ENCODE measurements at regions not wholly inside any gene's neighbourhood (a gene's known extent, or its start where the extent isn't known, plus 50 kb on each side); places are given as distances from the start of the nearest gene placed in this dataset.

DNA sequence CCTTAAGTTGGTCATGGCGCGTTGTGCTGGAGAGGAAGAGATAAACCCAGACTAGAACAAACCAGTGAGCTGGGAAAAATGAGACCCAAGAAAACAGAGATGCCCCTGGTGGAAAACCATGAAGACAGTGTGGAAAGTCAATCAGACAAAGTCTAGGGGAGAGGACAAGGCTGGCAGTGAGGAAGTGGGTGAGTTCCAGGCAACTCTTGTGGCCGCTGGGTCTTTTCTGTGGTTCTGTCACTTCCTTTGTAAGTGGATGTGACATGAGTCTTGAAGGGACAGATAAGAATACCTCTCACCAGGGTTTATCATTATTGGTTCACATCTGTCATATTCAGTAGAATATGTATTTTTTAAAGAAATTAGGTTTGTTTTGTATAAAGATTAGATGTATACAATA is 738.4 kb downstream of the DHX35 start:
- DNase-seq (ENCODE audit: low spot score): no peak
- intact Hi-C loops (cut with DNase I): no loop called here

GRCh38 chr20:39699166-39699725 is 737.1 kb downstream of the DHX35 start:
- intact Hi-C loops (cut with DNase I): no loop called here
- DNase-seq (ENCODE audit: low spot score): no peak

DNA sequence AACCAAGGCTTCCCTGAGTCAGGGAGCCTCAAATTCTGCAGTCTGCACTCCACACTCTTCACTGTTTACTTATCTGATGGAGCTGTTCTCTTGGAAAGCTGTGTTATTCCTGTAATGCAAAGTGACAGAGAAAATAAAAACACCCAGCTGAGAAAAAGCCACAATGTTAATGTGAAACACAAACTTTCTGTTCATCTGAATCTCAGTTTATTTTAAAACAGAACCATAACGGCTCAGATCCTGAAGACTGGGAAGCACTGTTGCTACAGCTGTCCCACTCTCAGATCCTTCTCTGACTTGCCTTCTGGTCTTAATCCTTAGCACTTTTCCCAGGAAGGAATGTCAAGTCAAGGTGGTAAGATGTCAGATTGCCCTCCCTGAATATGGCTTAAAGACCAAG is 736.6 kb downstream of the DHX35 start:
- intact Hi-C loops (cut with DNase I): no loop called here

GRCh38 chr20:39691151-39691862 is 729.2 kb downstream of the DHX35 start:
- no peak for DNase-seq (ENCODE audit: low spot score)
- intact Hi-C loops (cut with DNase I): no loop called here

More for the DNA sequence above, 736.6 kb downstream of the DHX35 start:
- DNase-seq (ENCODE audit: low spot score): no peak

- intact Hi-C loops (cut with DNase I): no loop called here
- DNase-seq (ENCODE audit: low spot score): no peak
These were observed 714.8 kb downstream of the DHX35 start for GRCh38 chr20:39676857-39677391.

- no peak for DNase-seq (ENCODE audit: low spot score)
- intact Hi-C loops (cut with DNase I): no loop called here
These were observed 714.1 kb downstream of the DHX35 start for GRCh38 chr20:39676241-39676640.

GRCh38 chr20:39674842-39675241 is 712.7 kb downstream of the DHX35 start:
- intact Hi-C loops (cut with DNase I): no loop called here

DNA sequence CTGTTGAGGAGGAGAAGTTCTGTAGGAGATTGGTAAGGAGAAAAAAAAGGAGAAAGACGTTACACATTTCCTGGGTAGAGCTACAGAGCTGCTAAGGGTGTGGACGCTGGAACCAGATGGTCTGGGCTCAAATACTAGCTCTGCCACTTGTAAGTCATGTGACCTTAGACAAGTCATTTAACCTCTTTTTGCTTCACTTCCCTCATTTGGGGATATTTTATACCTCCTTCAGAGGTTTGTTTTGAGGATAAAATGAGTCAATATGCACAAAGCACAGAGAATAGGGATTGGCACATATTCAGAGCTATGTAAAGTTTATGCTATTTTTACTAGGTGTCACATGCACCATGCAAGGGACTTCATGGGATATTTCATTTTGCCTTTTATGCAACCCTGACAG is 708.8 kb downstream of the DHX35 start:
- intact Hi-C loops (cut with DNase I): no loop called here
- DNase-seq (ENCODE audit: low spot score): no peak

More at GRCh38 chr20:39674842-39675241, 712.7 kb downstream of the DHX35 start:
- no peak for DNase-seq (ENCODE audit: low spot score)

GRCh38 chr20:39669659-39670058 is 707.5 kb downstream of the DHX35 start:
- no peak for DNase-seq (ENCODE audit: low spot score)
- intact Hi-C loops (cut with DNase I): no loop called here

DNA sequence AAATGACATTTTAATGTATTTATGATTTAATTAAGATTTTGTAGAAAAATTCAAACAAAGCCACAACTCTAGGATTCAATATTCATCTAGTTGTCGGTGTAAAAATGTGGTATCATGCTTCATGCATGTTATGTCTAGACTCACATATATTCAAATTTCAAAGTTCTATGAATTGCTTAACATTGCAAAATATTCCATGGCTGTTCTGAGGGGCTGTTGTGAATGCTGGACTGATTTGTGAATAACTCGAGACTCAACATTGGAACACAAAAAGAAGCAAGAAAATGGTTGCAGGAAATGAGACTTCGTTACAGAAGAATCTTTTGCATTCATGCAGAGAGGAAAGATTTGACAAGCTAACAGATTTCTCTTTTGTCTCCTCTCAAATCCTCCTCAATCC is 705.9 kb downstream of the DHX35 start:
- intact Hi-C loops (cut with DNase I): no loop called here
- DNase-seq (ENCODE audit: low spot score): no peak

- DNase-seq (ENCODE audit: low spot score): no peak
- intact Hi-C loops (cut with DNase I): no loop called here
These were observed 699.7 kb downstream of the DHX35 start for GRCh38 chr20:39661833-39662232.

GRCh38 chr20:39660965-39661364 is 698.8 kb downstream of the DHX35 start:
- no peak for DNase-seq (ENCODE audit: low spot score)
- intact Hi-C loops (cut with DNase I): no loop called here

GRCh38 chr20:39660226-39660625 is 698.1 kb downstream of the DHX35 start:
- intact Hi-C loops (cut with DNase I): no loop called here
- no peak for DNase-seq (ENCODE audit: low spot score)

DNA sequence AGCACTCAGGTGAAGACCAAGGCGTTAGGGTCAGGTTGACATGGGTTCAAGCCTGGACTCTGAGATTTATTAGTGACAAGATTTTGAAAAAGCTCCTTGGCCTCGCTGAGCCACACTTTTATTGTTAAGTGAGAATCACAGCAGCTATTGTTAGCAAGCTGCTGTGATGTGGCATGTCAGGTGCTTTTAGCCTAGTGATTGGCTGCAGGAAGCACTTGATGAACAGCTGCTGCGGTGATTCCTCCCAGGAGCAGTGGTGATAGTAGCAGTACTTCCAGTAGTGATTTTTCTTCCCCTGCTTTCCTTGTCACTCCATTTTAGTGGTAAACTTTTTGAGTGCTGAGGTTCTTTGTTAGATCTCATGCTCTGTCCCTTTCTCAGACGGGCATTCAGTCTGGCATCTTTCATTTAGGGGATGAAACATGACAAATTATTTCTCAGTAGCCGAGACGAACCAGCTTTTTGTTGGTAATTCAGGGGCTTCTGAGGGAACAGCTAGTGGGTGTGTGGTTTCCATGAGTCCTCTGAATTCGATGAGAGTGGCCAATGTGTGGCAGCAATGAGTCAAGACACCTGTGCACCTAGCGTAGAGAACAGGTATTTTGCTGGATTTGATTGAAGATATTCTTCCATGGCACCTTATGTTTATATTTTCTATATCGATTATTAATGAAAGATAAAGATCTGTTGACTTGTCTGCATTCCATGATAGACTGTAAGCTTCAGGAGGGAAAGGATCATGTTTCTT is 696.7 kb downstream of the DHX35 start:
- intact Hi-C loops (cut with DNase I): no loop called here
- no peak for DNase-seq (ENCODE audit: low spot score)

DNA sequence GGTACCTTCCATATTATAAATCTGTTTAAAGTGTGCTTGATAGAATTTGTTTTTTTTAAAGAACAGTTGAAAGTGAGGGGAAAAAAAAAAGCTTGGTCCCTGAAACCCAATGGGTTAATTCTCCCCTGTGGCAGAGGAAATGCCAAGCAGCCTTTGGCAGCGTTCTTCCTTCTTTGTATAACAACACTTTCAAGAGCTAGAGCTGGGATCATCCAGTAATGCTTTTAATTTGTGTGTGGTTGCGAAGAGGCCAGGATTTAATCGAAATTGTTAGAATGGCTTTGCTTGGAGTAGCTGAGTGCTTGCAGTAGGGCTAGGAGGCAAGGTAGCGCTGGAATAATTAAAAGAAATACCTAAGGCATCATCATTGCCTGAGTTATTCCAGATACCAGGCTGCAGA is 692.0 kb downstream of the DHX35 start:
- DNase-seq (ENCODE audit: low spot score): no peak

DNA sequence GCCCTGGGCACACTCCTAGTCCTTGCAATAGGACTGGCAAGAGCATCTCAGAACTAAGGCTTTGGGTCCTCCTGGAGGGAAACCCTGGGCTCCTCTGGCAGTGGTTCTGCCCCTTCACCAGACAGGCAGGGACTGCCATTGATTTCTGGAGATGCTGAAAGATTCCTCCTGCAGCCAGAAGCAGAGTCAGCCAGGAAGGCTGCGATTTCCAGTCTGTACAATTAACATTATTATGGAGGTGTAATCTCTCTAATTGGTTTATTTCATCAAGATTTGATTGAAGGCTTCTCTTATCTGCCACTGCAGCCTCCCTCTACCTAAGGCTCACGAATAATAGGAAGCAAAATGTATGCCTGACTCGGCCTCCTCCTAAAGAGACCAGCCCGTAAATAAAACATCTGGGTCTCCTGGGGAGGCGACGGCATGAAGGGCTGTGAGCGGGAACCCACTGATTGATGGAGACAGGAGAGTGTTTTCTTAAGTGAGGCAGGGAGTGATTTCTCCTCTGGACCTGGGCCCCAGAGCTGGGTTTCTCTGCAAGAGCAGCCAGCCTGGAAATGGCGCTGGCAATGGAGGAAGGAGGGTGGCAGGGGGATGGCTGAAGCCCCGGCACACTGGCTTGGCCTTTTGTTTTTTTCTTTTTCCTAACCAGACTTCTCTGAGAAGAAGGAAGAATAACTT is 689.6 kb downstream of the DHX35 start:
- no peak for DNase-seq (ENCODE audit: low spot score)
- intact Hi-C loops (cut with DNase I): no loop called here

More for the DNA sequence above, 692.0 kb downstream of the DHX35 start:
- intact Hi-C loops (cut with DNase I): no loop called here

DNA sequence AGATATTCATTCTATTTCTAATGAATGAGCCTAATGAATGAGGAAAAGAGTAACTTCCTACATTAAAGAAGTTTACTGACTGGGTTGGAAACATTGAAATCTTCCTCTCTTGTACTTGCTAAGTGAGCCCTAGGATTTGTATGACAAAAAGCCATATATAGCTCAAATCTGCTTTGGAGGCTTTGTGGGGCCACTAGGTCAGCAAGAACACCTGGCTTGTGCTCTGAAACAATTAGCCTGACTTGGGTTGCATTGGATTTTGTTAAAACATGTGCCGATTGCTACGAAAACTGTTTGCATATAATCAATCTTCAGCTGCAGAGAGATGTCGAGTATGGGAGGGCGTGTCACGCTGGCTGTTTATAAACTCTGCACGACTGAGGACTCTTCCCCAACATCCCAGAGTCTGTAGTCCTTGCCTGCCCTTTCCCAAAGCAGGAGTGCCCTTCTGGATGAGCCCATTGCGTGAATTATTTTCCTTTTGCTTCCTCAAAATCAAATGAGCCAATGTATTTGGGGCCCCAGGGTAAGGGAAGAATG is 684.8 kb downstream of the DHX35 start:
- no peak for DNase-seq (ENCODE audit: low spot score)
- intact Hi-C loops (cut with DNase I): no loop called here

DNA sequence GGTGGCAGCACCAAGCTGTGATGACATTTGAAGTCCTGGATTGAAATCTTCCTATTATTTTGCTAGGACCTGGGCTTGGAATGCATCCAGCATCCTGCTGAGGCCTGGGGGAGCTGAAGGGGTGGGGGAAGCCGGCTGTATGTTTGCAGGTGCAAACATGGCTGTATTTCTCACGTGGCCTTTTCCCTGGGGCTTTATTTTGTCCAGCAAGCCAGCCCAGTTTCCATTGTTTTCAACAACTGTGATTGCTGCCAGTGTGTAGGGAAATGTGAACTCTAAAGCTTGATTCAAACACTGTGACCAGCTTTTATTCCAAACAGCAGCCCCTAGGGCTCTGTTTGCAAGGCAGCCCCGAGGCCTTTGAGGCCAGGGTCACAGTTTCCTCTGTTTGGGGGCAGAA is 683.0 kb downstream of the DHX35 start:
- intact Hi-C loops (cut with DNase I): no loop called here
- DNase-seq (ENCODE audit: low spot score): no peak

DNA sequence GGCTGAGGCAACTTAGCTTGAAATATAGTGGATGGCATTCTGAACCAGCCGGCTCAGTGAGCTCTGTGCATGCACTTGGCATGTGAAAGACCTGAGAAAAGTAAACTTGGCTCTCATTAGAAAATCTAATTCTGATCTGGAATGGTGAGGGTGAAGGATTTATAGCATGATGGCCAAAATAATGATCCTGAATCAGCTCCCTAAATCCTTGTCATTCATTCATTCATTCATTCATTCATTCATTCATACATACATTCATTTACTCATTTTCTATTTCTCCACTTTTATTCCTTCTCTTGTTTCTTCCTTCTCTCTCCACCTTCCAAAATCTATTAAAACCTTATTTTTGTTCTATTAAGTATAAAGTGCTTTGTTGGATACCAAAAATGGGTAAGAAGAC is 681.1 kb downstream of the DHX35 start:
- no peak for DNase-seq (ENCODE audit: low spot score)
- intact Hi-C loops (cut with DNase I): no loop called here

DNA sequence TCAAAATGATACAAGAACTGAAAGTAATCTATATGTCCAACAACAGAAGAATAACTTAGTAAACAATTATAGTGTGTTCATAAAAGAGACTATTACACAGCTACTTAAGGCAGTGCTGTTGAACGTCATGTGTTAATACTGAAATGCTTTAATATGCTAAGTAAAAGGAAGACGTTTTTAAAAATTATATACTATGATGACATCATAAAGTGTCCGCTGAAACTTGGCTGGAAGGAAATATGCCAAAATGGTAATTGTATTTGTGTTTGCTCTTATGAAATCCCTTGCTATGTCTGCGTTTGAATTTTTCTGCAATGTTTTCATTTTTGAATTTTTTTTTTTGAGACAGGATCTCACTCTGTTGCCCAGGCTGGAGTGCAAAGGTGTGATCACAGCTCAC is 679.3 kb downstream of the DHX35 start:
- DNase-seq (ENCODE audit: low spot score): no peak
- intact Hi-C loops (cut with DNase I): no loop called here
